ENCODE measurements at regions not wholly inside any gene's neighbourhood (a gene's known extent, or its start where the extent isn't known, plus 50 kb on each side); places are given as distances from the start of the nearest gene placed in this dataset.

DNA sequence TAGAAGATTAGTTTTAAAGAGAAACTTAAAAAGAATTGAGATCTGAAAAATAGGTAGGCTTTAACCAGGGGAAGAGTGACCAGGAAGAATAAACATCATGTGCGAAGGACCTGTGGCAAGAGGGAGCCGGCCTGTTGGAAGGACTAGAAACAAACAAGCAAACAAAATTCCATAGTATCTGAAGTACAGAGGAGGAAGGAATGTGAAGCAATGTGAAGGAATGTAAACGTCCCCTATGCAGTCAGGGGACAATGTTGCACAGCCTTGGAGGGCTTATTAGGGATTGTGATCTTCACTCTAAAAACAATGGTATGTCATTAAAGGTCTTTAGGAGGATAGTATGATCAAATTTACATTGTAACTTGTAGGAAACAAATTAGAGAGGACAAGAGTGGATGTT is 84.4 kb upstream of the PLCL2 start:
- H3K27ac ChIP-seq: no peak overlapping the region
- DNase-seq (ENCODE audit: extremely low spot score in 2 of 2): no peak
- H3K27me3 ChIP-seq: no peaks in the 10 kb centered on the region
- no peaks in the 10 kb centered on the region for H3K36me3 ChIP-seq
- H3K4me1 ChIP-seq: no peaks in the 10 kb centered on the region
- H3K9me3 ChIP-seq: no peaks in the 10 kb centered on the region
- no peak overlapping the region for H3K4me3 ChIP-seq
- TF ChIP-seq, protein P1, sequence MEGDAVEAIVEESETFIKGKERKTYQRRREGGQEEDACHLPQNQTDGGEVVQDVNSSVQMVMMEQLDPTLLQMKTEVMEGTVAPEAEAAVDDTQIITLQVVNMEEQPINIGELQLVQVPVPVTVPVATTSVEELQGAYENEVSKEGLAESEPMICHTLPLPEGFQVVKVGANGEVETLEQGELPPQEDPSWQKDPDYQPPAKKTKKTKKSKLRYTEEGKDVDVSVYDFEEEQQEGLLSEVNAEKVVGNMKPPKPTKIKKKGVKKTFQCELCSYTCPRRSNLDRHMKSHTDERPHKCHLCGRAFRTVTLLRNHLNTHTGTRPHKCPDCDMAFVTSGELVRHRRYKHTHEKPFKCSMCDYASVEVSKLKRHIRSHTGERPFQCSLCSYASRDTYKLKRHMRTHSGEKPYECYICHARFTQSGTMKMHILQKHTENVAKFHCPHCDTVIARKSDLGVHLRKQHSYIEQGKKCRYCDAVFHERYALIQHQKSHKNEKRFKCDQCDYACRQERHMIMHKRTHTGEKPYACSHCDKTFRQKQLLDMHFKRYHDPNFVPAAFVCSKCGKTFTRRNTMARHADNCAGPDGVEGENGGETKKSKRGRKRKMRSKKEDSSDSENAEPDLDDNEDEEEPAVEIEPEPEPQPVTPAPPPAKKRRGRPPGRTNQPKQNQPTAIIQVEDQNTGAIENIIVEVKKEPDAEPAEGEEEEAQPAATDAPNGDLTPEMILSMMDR (IDR thresholded peaks at IDR 0.05): no peak
- no peak for TF ChIP-seq POLR2AphosphoS5 (IDR thresholded peaks at IDR 0.05; ENCODE audit: insufficient read depth in 1 of 2, low read depth in 1 of 2)
- TF ChIP-seq POLR2A (IDR thresholded peaks at IDR 0.05): no peak
- intact Hi-C loops (cut with DNase I): no loop called here

DNA sequence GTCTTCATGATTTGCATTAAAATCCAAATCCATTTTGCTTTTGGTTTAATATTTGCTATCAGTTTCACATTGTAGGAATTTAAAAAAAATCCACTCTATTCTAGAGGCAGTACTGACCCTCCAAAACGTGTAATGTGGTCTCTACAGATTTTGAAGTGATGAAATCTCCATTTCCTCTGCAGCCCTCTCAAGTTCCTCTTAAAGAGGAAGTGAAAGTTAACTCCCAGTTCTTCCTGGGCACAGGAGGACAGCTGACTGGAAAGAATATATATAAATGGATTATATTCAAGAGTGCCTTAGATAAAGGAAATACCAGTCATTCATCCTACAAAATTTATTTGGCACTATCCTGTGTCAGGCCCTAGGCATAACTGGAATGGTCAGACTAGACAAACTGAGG is 83.5 kb upstream of the PLCL2 start:
- H3K9me3 ChIP-seq: no peaks in the 10 kb centered on the region
- no peak overlapping the region for H3K27ac ChIP-seq
- intact Hi-C loops (cut with DNase I): no loop called here
- no peaks in the 10 kb centered on the region for H3K27me3 ChIP-seq
- no peak for TF ChIP-seq POLR2AphosphoS5 (IDR thresholded peaks at IDR 0.05; ENCODE audit: insufficient read depth in 1 of 2, low read depth in 1 of 2)
- TF ChIP-seq POLR2A (IDR thresholded peaks at IDR 0.05): no peak
- TF ChIP-seq, protein P1 (IDR thresholded peaks at IDR 0.05): no peak
- H3K36me3 ChIP-seq: no peaks in the 10 kb centered on the region
- H3K4me3 ChIP-seq: no peak overlapping the region
- no peak for DNase-seq (ENCODE audit: extremely low spot score in 2 of 2)
- no peaks in the 10 kb centered on the region for H3K4me1 ChIP-seq

DNA sequence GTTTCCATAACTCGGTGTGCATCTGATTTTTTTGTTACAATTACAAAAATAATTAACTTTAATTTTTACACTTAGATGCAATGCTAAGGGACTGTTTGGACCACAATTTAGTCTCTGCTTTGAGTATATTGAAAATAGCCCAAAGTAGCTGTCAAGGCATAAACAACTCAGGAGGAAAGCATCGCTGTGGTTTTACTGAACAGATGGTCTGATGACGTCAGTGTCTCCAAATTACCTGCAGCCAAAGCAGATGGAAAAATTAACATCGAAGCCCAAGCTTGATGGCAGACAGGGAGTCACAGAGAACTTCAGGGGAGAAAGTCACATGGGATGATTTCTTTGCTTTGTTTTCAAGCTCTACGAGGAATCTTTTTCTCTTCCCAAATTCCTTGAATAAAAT is 83.1 kb upstream of the PLCL2 start:
- Histone ChIP-seq H3K27me3 (no peaks in the 10 kb centered on the region), H3K27ac (no peak overlapping the region), H3K9me3 (no peaks in the 10 kb centered on the region), H3K36me3 (no peaks in the 10 kb centered on the region), H3K4me3 (no peak overlapping the region), H3K4me1 (no peaks in the 10 kb centered on the region)
- intact Hi-C loops (cut with DNase I): no loop called here
- TF ChIP-seq POLR2AphosphoS5 (IDR thresholded peaks at IDR 0.05; ENCODE audit: insufficient read depth in 1 of 2, low read depth in 1 of 2): no peak
- no peak for TF ChIP-seq POLR2A (IDR thresholded peaks at IDR 0.05)
- TF ChIP-seq, protein P1 (IDR thresholded peaks at IDR 0.05): no peak
- no peak for DNase-seq (ENCODE audit: extremely low spot score in 2 of 2)

DNA sequence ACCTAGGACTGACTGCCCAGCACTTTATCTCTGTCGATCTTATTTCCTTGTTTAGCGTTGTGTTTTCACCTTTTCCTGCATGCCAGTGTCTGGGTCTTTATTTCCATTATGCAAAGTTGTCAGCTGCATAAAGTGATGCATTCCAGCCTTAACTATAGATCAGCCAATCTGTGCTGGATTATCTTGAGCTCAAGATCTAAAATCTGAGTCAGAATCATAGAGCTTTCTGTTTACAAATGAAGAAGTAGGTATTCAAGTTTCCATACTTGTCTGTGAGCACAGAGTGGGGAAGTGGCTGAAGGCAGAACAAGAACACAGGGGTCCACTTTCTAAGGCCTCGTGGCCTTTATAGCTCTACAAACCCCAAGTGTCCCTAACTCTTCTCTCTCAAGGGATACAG is 82.4 kb upstream of the PLCL2 start:
- Histone ChIP-seq H3K27me3 (no peaks in the 10 kb centered on the region), H3K9me3 (no peaks in the 10 kb centered on the region), H3K36me3 (no peaks in the 10 kb centered on the region), H3K27ac (no peak overlapping the region), H3K4me3 (no peak overlapping the region), H3K4me1 (no peaks in the 10 kb centered on the region)
- intact Hi-C loops (cut with DNase I): no loop called here
- no peak for TF ChIP-seq POLR2A (IDR thresholded peaks at IDR 0.05)
- no peak for TF ChIP-seq POLR2AphosphoS5 (IDR thresholded peaks at IDR 0.05; ENCODE audit: insufficient read depth in 1 of 2, low read depth in 1 of 2)
- TF ChIP-seq, protein P1 (IDR thresholded peaks at IDR 0.05): no peak
- no peak for DNase-seq (ENCODE audit: extremely low spot score in 2 of 2)

DNA sequence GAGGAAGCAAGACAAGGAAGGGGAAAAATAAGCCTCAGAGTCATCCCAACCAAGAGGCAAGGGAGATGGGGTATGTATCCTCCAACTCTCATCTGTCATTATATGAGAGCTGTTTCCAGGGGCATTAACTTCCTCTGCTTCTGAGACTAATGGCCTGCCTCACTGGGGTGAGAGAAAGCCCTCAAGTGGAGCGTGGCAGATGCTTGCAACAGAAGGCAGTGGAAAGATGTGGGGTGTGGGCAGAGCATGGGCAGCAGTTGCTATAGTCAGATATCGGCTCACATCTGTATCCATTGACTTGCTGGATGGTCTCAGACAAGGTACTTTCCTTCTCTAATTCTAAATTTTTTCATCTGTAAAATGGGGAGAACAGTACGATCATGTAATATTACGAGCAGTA is 81.7 kb upstream of the PLCL2 start:
- Histone ChIP-seq H3K9me3 (no peaks in the 10 kb centered on the region), H3K27ac (no peak overlapping the region), H3K4me3 (no peak overlapping the region), H3K27me3 (no peaks in the 10 kb centered on the region), H3K4me1 (no peaks in the 10 kb centered on the region), H3K36me3 (no peaks in the 10 kb centered on the region)
- TF ChIP-seq, protein P1 (IDR thresholded peaks at IDR 0.05): no peak
- no peak for TF ChIP-seq POLR2AphosphoS5 (IDR thresholded peaks at IDR 0.05; ENCODE audit: insufficient read depth in 1 of 2, low read depth in 1 of 2)
- no peak for TF ChIP-seq POLR2A (IDR thresholded peaks at IDR 0.05)
- DNase-seq (ENCODE audit: extremely low spot score in 2 of 2): no peak
- intact Hi-C loops (cut with DNase I): no loop called here

Measured in vagina (tissue), 2 donors.